Natural killer cell (primary cell): ENCODE measurements at regions not wholly inside any gene's neighbourhood (a gene's known extent, or its start where the extent isn't known, plus 50 kb on each side); places are given as distances from the start of the nearest gene placed in this dataset.

ENCODE experiments used
- ATAC-seq, 3 donors: fragments of 150-1000 bp in 2 of 3; fragments of 200-7000 bp in 1 of 3; cut with Tn5 transposase; 1 replicate in 1 of 3; 2 replicates in 2 of 3; pipeline ENCODE4 v1.10.0; 2021; ENCODE audit warnings: mild to moderate bottlenecking in 2 of 3, moderate library complexity in 2 of 3
- DNase-seq, 2 donors: peaks; one replicate each; pipeline versions ENCODE4 v3.0.0 to v3.0.0-alpha.2; 2013 to 2021; ENCODE audit warnings: mixed read lengths in 1 of 2
- H3K27ac ChIP-seq: one replicate; pipeline ENCODE4 v1.5.1; 2013; ENCODE audit warnings: mild to moderate bottlenecking, low read length
- H3K27me3 ChIP-seq: one replicate; pipeline ENCODE4 v1.6.1; 2013; ENCODE audit warnings: low read length; ENCODE audit not compliant: control insufficient read depth, insufficient read depth
- H3K36me3 ChIP-seq: one replicate; pipeline ENCODE4 v1.6.1; 2013; ENCODE audit warnings: low read length; ENCODE audit not compliant: control insufficient read depth, insufficient read depth
- H3K4me1 ChIP-seq: one replicate; pipeline ENCODE4 v1.6.1; 2013; ENCODE audit warnings: low read length; ENCODE audit not compliant: control insufficient read depth, insufficient read depth
- H3K4me3 ChIP-seq: one replicate; pipeline ENCODE4 v1.5.1; 2013; ENCODE audit warnings: low read length
- H3K9me3 ChIP-seq: one replicate; pipeline ENCODE4 v1.6.1; 2013; ENCODE audit warnings: low read length; ENCODE audit not compliant: control insufficient read depth, insufficient read depth
- H3K27ac Mint-ChIP-seq, 2 donors: one replicate each; pipeline ENCODE4 v1.8.0; 2022; ENCODE audit warnings: mild to moderate bottlenecking in 2 of 2, mixed read lengths in 2 of 2, moderate library complexity in 1 of 2
- H3K27me3 Mint-ChIP-seq, 2 donors: one replicate each; pipeline ENCODE4 v1.8.0; 2022; ENCODE audit warnings: low read depth in 2 of 2, mixed read lengths in 2 of 2
- H3K36me3 Mint-ChIP-seq: one replicate; pipeline ENCODE4 v1.8.0; 2022; ENCODE audit warnings: mixed read lengths
- H3K4me1 Mint-ChIP-seq, 2 donors: one replicate each; pipeline ENCODE4 v1.8.0; 2022; ENCODE audit warnings: mixed read lengths in 2 of 2
- H3K4me3 Mint-ChIP-seq: one replicate; pipeline ENCODE4 v1.8.0; 2022; ENCODE audit warnings: mild to moderate bottlenecking, moderate library complexity, mixed read lengths
- H3K9me3 Mint-ChIP-seq, 2 donors: one replicate each; pipeline ENCODE4 v1.8.0; 2022; ENCODE audit warnings: mixed read lengths in 2 of 2
- WGBS: methylation state at CpG from one replicate; pipeline ENCODE4 v1.1.7; 2013; ENCODE audit warnings: missing lambda C conversion rate; ENCODE audit not compliant: insufficient coverage; 5-methylcytosine and 5-hydroxymethylcytosine counted together
- intact Hi-C: fragments of 100-400 bp; cut with micrococcal nuclease; formaldehyde crosslinking; loops from one replicate; pipeline ENCODE4 v1.14.2; 2022
- TF ChIP-seq, protein P1 (sequence below): fragments of 200-600 bp; IDR thresholded peaks from one replicate; pipeline ENCODE4 v1.8.0; 2022; ENCODE audit warnings: antibody characterized with exemption

- Mint-ChIP-seq H3K36me3 (no peaks in the 10 kb centered on the region), H3K27me3 (no peaks in the 10 kb centered on the region), H3K4me3 (no peak overlapping the region), H3K9me3 (peaks cover 10 to 18% of the 10 kb centered on the region in 2 donors), H3K4me1 (peaks cover 0 to 5% of the 10 kb centered on the region in 2 donors), H3K27ac (no peak overlapping the region)
- DNase-seq, result no peak
- TF ChIP-seq, protein P1, sequence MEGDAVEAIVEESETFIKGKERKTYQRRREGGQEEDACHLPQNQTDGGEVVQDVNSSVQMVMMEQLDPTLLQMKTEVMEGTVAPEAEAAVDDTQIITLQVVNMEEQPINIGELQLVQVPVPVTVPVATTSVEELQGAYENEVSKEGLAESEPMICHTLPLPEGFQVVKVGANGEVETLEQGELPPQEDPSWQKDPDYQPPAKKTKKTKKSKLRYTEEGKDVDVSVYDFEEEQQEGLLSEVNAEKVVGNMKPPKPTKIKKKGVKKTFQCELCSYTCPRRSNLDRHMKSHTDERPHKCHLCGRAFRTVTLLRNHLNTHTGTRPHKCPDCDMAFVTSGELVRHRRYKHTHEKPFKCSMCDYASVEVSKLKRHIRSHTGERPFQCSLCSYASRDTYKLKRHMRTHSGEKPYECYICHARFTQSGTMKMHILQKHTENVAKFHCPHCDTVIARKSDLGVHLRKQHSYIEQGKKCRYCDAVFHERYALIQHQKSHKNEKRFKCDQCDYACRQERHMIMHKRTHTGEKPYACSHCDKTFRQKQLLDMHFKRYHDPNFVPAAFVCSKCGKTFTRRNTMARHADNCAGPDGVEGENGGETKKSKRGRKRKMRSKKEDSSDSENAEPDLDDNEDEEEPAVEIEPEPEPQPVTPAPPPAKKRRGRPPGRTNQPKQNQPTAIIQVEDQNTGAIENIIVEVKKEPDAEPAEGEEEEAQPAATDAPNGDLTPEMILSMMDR, result no peak
- 77% methylated on average over 4 of the region's 4 CpGs for WGBS
- H3K4me3 ChIP-seq, result no peak overlapping the region
- no peaks in the 10 kb centered on the region for H3K9me3 ChIP-seq
- intact Hi-C loops, result no loop called here
- H3K27me3 ChIP-seq, result no peaks in the 10 kb centered on the region
- no peaks in the 10 kb centered on the region for H3K36me3 ChIP-seq
- H3K27ac ChIP-seq, result no peak overlapping the region
- no peaks in the 10 kb centered on the region for H3K4me1 ChIP-seq
- no peak for ATAC-seq
Measured at GRCh38 chr18:68439642-68440041, 275.3 kb downstream of the TMX3 start.

DNA sequence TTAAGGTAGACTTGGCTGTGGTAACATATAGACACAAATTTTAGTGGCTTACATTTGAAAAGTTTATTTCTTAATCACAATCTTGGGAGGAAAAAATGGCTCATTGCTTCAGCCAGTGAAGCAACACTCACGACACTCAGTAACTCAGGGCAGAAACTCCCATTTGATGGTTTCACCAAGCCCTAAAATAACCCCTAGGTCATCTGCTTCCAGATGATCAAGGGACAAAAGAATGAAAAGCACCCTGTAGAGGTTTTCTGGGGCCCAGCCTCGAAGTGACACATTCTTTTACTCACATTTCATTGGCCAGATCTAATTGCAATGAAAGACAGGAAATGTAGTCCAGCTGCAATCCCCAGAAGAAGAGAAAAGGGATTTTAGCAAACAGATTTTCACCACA is 275.9 kb downstream of the TMX3 start:
- intact Hi-C loops, result no loop called here

GRCh38 chr18:68438536-68438935 is 276.4 kb downstream of the TMX3 start:
- H3K36me3 ChIP-seq, result no peaks in the 10 kb centered on the region
- H3K4me1 Mint-ChIP-seq, result peaks cover 0 to 5% of the 10 kb centered on the region in 2 donors
- no peak overlapping the region for H3K4me3 Mint-ChIP-seq
- H3K27me3 ChIP-seq, result no peaks in the 10 kb centered on the region
- H3K9me3 Mint-ChIP-seq, result peaks cover 10 to 18% of the 10 kb centered on the region in 2 donors
- H3K27ac ChIP-seq, result no peak overlapping the region
- no peaks in the 10 kb centered on the region for H3K4me1 ChIP-seq
- DNase-seq (no peak), ATAC-seq (no peak)
- H3K9me3 ChIP-seq, result no peaks in the 10 kb centered on the region
- no peak overlapping the region for H3K27ac Mint-ChIP-seq
- no peaks in the 10 kb centered on the region for H3K36me3 Mint-ChIP-seq
- no peaks in the 10 kb centered on the region for H3K27me3 Mint-ChIP-seq
- 100% methylated on average over 2 of the region's 3 CpGs for WGBS
- TF ChIP-seq, protein P1, result no peak
- no peak overlapping the region for H3K4me3 ChIP-seq
- intact Hi-C loops, result no loop called here

More for the DNA sequence above, 275.9 kb downstream of the TMX3 start:
- Mint-ChIP-seq H3K27me3 (no peaks in the 10 kb centered on the region), H3K36me3 (no peaks in the 10 kb centered on the region), H3K9me3 (peaks cover 9 to 17% of the 10 kb centered on the region in 2 donors), H3K4me3 (no peak overlapping the region), H3K27ac (no peak overlapping the region), H3K4me1 (peaks cover 0 to 5% of the 10 kb centered on the region in 2 donors)
- Histone ChIP-seq H3K4me3 (no peak overlapping the region), H3K4me1 (no peaks in the 10 kb centered on the region), H3K27ac (no peak overlapping the region), H3K27me3 (no peaks in the 10 kb centered on the region), H3K9me3 (no peaks in the 10 kb centered on the region), H3K36me3 (no peaks in the 10 kb centered on the region)
- TF ChIP-seq, protein P1, result no peak
- DNase-seq, result no peak
- ATAC-seq, result no peak
- WGBS, result 48% methylated on average over 2 of the region's 2 CpGs

DNA sequence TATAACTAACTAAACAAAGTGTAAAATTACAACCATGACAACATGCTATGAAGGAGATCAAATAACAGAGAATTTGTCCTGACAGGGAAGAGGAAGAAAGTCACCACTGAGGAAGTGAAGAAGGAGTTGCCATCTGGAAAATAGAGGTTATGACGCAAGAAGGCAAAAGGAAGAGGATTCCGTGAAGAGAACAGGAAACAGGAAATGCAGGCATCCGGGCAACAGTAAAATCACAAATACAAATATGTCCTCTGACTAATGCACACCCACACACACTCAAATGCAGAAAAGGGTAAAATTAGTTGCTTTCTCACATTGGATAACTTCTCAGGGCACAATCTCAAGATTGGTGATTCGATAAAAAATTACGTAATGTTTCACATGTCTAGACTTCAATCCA is 278.4 kb downstream of the TMX3 start:
- Mint-ChIP-seq H3K9me3 (peaks cover 13 to 16% of the 10 kb centered on the region in 2 donors), H3K36me3 (no peaks in the 10 kb centered on the region), H3K27ac (no peak overlapping the region), H3K27me3 (no peaks in the 10 kb centered on the region), H3K4me1 (peaks cover 0 to 5% of the 10 kb centered on the region in 2 donors), H3K4me3 (no peak overlapping the region)
- Histone ChIP-seq H3K27me3 (no peaks in the 10 kb centered on the region), H3K36me3 (no peaks in the 10 kb centered on the region), H3K4me3 (no peak overlapping the region), H3K4me1 (no peaks in the 10 kb centered on the region), H3K9me3 (no peaks in the 10 kb centered on the region), H3K27ac (no peak overlapping the region)
- 51% methylated on average over 5 of the region's 5 CpGs for WGBS
- ATAC-seq (no peak), DNase-seq (no peak)
- TF ChIP-seq, protein P1, result no peak
- intact Hi-C loops, result no loop called here
